Inflammatory macrophage treated with lipopolysaccharide for 4 hours (primary cell): ENCODE measurements at regions not wholly inside any gene's neighbourhood (a gene's known extent, or its start where the extent isn't known, plus 50 kb on each side); places are given as distances from the start of the nearest gene placed in this dataset.
"Not testable (repeated sequence)": the region's sequence is repeated elsewhere in the genome, so short reads cannot be mapped to it uniquely, and the experiment has no call there.

Experiments used
- DNase-seq: peaks from one replicate; pipeline ENCODE4 v3.0.0-alpha.2; 2020

- DNase-seq: not testable (repeated sequence)
Observed at GRCh38 chr19:23984911-23985310, 70.2 kb downstream of the ZNF726 start.

GRCh38 chr19:23986623-23987022 lies 71.9 kb downstream of the ZNF726 start:
- DNase-seq: no peak

- DNase-seq: no peak
Observed at GRCh38 chr19:23991170-23991569, 76.5 kb downstream of the ZNF726 start.

GRCh38 chr19:23992348-23992747 lies 77.7 kb downstream of the ZNF726 start:
- DNase-seq: no peak

- DNase-seq: no peak
Observed at GRCh38 chr19:23993440-23993839, 78.8 kb downstream of the ZNF726 start.

- no peak for DNase-seq
Observed at GRCh38 chr19:23996549-23996948, 81.9 kb downstream of the ZNF726 start.

GRCh38 chr19:23998568-23998967 lies 83.9 kb downstream of the ZNF726 start:
- DNase-seq: no peak

GRCh38 chr19:23999821-24000610 lies 85.3 kb downstream of the ZNF726 start:
- DNase-seq: no peak

- no peak for DNase-seq
Observed at GRCh38 chr19:24000656-24001055, 86.0 kb downstream of the ZNF726 start.

GRCh38 chr19:24002256-24002945 lies 84.6 kb upstream of the ZNF254 start:
- no peak for DNase-seq

GRCh38 chr19:24003537-24003936 lies 83.5 kb upstream of the ZNF254 start:
- no peak for DNase-seq

- no peak for DNase-seq
Observed at GRCh38 chr19:24004166-24004565, 82.8 kb upstream of the ZNF254 start.

GRCh38 chr19:24029941-24030636 lies 56.9 kb upstream of the ZNF254 start:
- DNase-seq: no peak

GRCh38 chr19:24032651-24033050 lies 54.3 kb upstream of the ZNF254 start:
- no peak for DNase-seq

GRCh38 chr19:24033301-24033962 lies 53.6 kb upstream of the ZNF254 start:
- peak; percentile 86 for DNase-seq

GRCh38 chr19:24033963-24034342 lies 53.0 kb upstream of the ZNF254 start:
- DNase-seq: peak; percentile 53

GRCh38 chr19:24035261-24035880 lies 51.6 kb upstream of the ZNF254 start:
- peak; percentile 34 for DNase-seq
